Colonic mucosa (tissue), 4 donors: ENCODE measurements at regions not wholly inside any gene's neighbourhood (a gene's known extent, or its start where the extent isn't known, plus 50 kb on each side); places are given as distances from the start of the nearest gene placed in this dataset.

ENCODE experiments used
- DNase-seq: peaks from one replicate; pipeline ENCODE4 v3.0.0-alpha.2; 2020
- H3K27ac ChIP-seq: fragments of 200-600 bp; one replicate; pipeline ENCODE4 v1.8.0; 2021
- H3K27me3 ChIP-seq: fragments of 200-600 bp; one replicate; pipeline ENCODE4 v1.8.0; 2021
- H3K36me3 ChIP-seq: fragments of 200-600 bp; one replicate; pipeline ENCODE4 v1.8.0; 2021
- H3K4me1 ChIP-seq: fragments of 200-600 bp; one replicate; pipeline ENCODE4 v1.8.0; 2021; ENCODE audit warnings: mild to moderate bottlenecking
- H3K4me3 ChIP-seq: fragments of 200-600 bp; one replicate; pipeline ENCODE4 v1.8.0; 2021
- H3K9ac ChIP-seq, 2 donors: one replicate each; pipeline ENCODE4 v1.7.0; 2013; ENCODE audit warnings: control low read depth in 2 of 2, low read depth in 2 of 2, low read length in 2 of 2
- H3K9me3 ChIP-seq: fragments of 200-600 bp; one replicate; pipeline ENCODE4 v1.8.0; 2021
- intact Hi-C: fragments of 100-400 bp; cut with DNase I; formaldehyde crosslinking; loops from one replicate; pipeline ENCODE4 v1.14.1; 2022
- TF ChIP-seq, protein P1 (sequence below): fragments of 200-600 bp; IDR thresholded peaks from one replicate; pipeline ENCODE4 v1.8.0; 2022; ENCODE audit warnings: antibody characterized with exemption, mild to moderate bottlenecking
- donor health status: healthy.
- donor health status: DM: no; HTN: no; CAD: no.
- donor health status: DM: no; HTN: no; CAD: no.

DNA sequence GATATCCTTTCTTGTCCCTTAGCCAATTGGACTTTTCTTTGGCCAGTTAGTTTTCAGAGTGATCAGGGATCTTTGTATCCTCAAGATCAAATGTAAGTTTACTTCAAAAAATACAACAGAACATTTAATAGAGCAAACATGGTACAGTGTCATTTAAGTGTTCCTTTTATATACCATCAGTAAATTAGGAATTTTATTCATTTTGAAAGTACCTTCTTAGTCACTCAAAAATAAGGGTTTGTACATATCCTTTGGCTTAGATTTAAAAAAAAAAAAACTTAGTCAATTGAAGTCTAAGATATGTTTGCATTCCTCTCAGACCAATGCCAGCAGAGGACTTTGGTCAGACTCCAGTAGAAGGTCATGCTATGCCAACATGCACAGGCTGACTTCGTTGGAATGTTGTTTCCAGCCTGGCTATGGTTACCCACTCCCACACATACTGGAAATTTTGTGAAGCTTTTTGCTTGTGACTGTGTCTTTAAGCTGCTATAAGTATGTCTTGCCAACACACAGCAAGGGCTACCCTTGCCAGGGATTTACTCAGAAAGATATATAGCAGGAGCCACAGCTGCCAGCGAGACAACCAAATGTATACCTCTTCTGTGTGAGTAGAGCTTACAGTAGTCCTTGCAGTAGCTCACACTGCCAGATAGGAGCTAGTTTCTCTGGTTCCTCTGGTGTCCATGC, 81.5 kb upstream of the LRIF1 start:
- H3K36me3 ChIP-seq: no peaks in the 10 kb centered on the region
- H3K4me1 ChIP-seq: no peaks in the 10 kb centered on the region
- no peak for DNase-seq
- intact Hi-C loops: no loop called here
- no peak overlapping the region for H3K4me3 ChIP-seq
- no peak overlapping the region for H3K27ac ChIP-seq
- no peak overlapping the region for H3K9ac ChIP-seq
- no peaks in the 10 kb centered on the region for H3K9me3 ChIP-seq
- H3K27me3 ChIP-seq: no peaks in the 10 kb centered on the region
- TF ChIP-seq, protein P1, sequence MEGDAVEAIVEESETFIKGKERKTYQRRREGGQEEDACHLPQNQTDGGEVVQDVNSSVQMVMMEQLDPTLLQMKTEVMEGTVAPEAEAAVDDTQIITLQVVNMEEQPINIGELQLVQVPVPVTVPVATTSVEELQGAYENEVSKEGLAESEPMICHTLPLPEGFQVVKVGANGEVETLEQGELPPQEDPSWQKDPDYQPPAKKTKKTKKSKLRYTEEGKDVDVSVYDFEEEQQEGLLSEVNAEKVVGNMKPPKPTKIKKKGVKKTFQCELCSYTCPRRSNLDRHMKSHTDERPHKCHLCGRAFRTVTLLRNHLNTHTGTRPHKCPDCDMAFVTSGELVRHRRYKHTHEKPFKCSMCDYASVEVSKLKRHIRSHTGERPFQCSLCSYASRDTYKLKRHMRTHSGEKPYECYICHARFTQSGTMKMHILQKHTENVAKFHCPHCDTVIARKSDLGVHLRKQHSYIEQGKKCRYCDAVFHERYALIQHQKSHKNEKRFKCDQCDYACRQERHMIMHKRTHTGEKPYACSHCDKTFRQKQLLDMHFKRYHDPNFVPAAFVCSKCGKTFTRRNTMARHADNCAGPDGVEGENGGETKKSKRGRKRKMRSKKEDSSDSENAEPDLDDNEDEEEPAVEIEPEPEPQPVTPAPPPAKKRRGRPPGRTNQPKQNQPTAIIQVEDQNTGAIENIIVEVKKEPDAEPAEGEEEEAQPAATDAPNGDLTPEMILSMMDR: no peak

GRCh38 chr1:111032295-111032897, 68.7 kb upstream of the LRIF1 start:
- TF ChIP-seq, protein P1: peak; percentile 93
- intact Hi-C loops: no loop called here
- DNase-seq: peak; percentile 33
- Histone ChIP-seq H3K9ac (no peak overlapping the region), H3K27ac (no peak overlapping the region), H3K4me3 (no peak overlapping the region), H3K9me3 (no peaks in the 10 kb centered on the region), H3K27me3 (no peaks in the 10 kb centered on the region), H3K36me3 (no peaks in the 10 kb centered on the region), H3K4me1 (no peaks in the 10 kb centered on the region)

DNA sequence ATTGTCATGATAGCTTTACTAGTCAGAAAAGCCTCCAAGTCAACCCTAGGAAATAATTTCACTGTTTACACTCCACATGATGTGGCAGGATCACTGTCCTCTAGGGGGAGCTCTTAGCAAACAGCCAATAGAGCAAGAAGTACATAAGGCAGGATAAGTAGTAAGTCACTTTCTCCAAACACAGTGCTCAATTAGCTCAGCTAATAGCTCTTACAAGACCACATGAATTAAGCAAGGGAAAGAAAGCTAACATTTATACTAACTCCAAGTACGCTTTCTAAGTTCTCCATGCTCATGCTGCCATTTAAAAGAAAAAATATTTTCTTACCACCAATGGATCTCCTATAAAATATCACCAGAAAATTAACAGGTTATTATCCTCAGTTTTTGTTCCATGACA, 66.9 kb upstream of the LRIF1 start:
- no peaks in the 10 kb centered on the region for H3K9me3 ChIP-seq
- H3K27ac ChIP-seq: no peak overlapping the region
- H3K36me3 ChIP-seq: no peaks in the 10 kb centered on the region
- intact Hi-C loops: no loop called here
- no peak overlapping the region for H3K9ac ChIP-seq
- no peaks in the 10 kb centered on the region for H3K27me3 ChIP-seq
- no peak overlapping the region for H3K4me3 ChIP-seq
- peak; percentile 63 for DNase-seq
- TF ChIP-seq, protein P1: peak; percentile 80
- no peaks in the 10 kb centered on the region for H3K4me1 ChIP-seq

DNA sequence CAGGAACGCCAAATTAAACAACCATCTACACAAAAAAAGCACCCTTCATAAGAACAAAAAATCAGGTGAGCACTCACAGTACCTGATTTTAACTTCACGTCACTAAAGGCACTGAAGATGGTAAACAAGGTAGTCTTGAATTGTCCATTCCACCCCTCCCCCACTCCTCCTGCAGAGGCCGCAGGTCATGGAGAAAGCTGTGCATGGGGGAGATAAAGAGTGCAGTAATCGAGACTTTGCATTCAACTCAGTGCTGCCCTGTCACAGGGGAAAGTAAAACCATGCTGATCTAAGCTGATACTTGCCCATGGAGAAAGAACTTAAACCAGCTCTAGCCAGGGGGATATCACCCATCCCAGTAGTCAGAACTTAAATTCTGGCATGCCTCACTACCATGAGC, 61.4 kb upstream of the LRIF1 start:
- no peak overlapping the region for H3K27ac ChIP-seq
- no peak overlapping the region for H3K9ac ChIP-seq
- H3K4me3 ChIP-seq: no peak overlapping the region
- TF ChIP-seq, protein P1: no peak
- intact Hi-C loops: loop anchor here (10.0 kb wide), 1 partner anchor 380 kb away; no protein-coding TSS in a partner anchor
- no peaks in the 10 kb centered on the region for H3K36me3 ChIP-seq
- H3K4me1 ChIP-seq: no peaks in the 10 kb centered on the region
- no peak for DNase-seq
- no peaks in the 10 kb centered on the region for H3K9me3 ChIP-seq
- no peaks in the 10 kb centered on the region for H3K27me3 ChIP-seq

DNA sequence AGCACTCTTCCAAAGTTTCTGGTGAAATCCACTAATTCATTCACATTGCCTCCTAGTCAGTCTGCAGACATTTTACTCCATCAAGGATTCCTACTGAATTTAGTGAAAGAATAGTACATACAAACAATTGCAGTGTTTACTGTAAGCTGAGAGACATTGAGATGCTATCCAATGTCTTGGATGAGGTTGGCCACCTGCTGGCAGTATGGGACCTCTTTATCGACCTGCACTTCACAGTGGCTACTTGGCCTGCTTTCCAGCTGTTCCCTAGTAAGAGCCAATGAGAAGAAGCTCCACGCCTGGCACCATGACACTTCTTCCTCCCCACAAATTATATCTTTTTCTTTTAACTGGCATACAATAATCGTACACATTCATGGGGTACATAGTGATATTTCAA, 51.5 kb upstream of the LRIF1 start:
- no peaks in the 10 kb centered on the region for H3K36me3 ChIP-seq
- TF ChIP-seq, protein P1: no peak
- H3K9me3 ChIP-seq: no peaks in the 10 kb centered on the region
- H3K4me1 ChIP-seq: no peaks in the 10 kb centered on the region
- intact Hi-C loops: no loop called here
- H3K9ac ChIP-seq: no peak overlapping the region
- no peak overlapping the region for H3K27ac ChIP-seq
- DNase-seq: no peak
- H3K27me3 ChIP-seq: no peaks in the 10 kb centered on the region
- H3K4me3 ChIP-seq: no peak overlapping the region
